Ectodermal cell (in vitro differentiated cells): ENCODE measurements at regions not wholly inside any gene's neighbourhood (a gene's known extent, or its start where the extent isn't known, plus 50 kb on each side); places are given as distances from the start of the nearest gene placed in this dataset.

Source experiments
- H3K27ac ChIP-seq: 2 replicates; pipeline ENCODE4 v1.7.0; 2013; ENCODE audit warnings: mild to moderate bottlenecking, low read depth, low read length; ENCODE audit not compliant: insufficient read depth, poor library complexity, severe bottlenecking
- H3K27me3 ChIP-seq: 2 replicates; pipeline ENCODE4 v1.7.0; 2013; ENCODE audit warnings: mild to moderate bottlenecking, low read length; ENCODE audit not compliant: insufficient read depth, control insufficient read depth, poor library complexity, severe bottlenecking
- H3K36me3 ChIP-seq: one replicate; pipeline ENCODE4 v1.7.0; 2013; ENCODE audit warnings: low read length; ENCODE audit not compliant: control insufficient read depth, insufficient read depth
- H3K4me1 ChIP-seq: one replicate; pipeline ENCODE4 v1.7.0; 2013; ENCODE audit warnings: low read length; ENCODE audit not compliant: control insufficient read depth, insufficient read depth
- H3K4me3 ChIP-seq: 2 replicates; pipeline ENCODE4 v1.7.0; 2013; ENCODE audit warnings: low read depth, low read length, control low read depth; ENCODE audit not compliant: insufficient read depth
- H3K9me3 ChIP-seq: 2 replicates; pipeline ENCODE4 v1.7.0; 2013; ENCODE audit warnings: mild to moderate bottlenecking, low read length, moderate library complexity; ENCODE audit not compliant: control insufficient read depth
- WGBS, 2 experiments: methylation state at CpG; one replicate each; pipeline ENCODE4 v1.1.7; 2013; ENCODE audit warnings: missing lambda C conversion rate in 2 of 2; 5-methylcytosine and 5-hydroxymethylcytosine counted together

- H3K27ac ChIP-seq: no peak overlapping the region
These were observed 78.4 kb downstream of the HDGFL1 start for GRCh38 chr6:22647719-22648118.

GRCh38 chr6:22651731-22652130 is 82.4 kb downstream of the HDGFL1 start:
- no peak overlapping the region for H3K4me3 ChIP-seq
- H3K4me1 ChIP-seq: no peaks in the 10 kb centered on the region
- no peaks in the 10 kb centered on the region for H3K36me3 ChIP-seq
- no peak overlapping the region for H3K27ac ChIP-seq
- H3K27me3 ChIP-seq: no peaks in the 10 kb centered on the region
- no peaks in the 10 kb centered on the region for H3K9me3 ChIP-seq
- whole genome bisulfite sequencing, 2 experiments: 59 to 87% methylated on average over 2 of the region's 3 CpGs

More at GRCh38 chr6:22647719-22648118, 78.4 kb downstream of the HDGFL1 start:
- H3K27me3 ChIP-seq: no peaks in the 10 kb centered on the region
- H3K4me3 ChIP-seq: no peak overlapping the region
- no peaks in the 10 kb centered on the region for H3K4me1 ChIP-seq
- no peaks in the 10 kb centered on the region for H3K9me3 ChIP-seq
- no peaks in the 10 kb centered on the region for H3K36me3 ChIP-seq
- whole genome bisulfite sequencing, 2 experiments: 95 to 96% methylated on average over 3 of the region's 3 CpGs

GRCh38 chr6:22653980-22654610 is 84.7 kb downstream of the HDGFL1 start:
- no peaks in the 10 kb centered on the region for H3K9me3 ChIP-seq
- no peaks in the 10 kb centered on the region for H3K27me3 ChIP-seq
- no peaks in the 10 kb centered on the region for H3K4me1 ChIP-seq
- no peak overlapping the region for H3K4me3 ChIP-seq
- WGBS, 2 experiments: 92 to 97% methylated on average over 7 of the region's 7 CpGs
- no peaks in the 10 kb centered on the region for H3K36me3 ChIP-seq
- H3K27ac ChIP-seq: no peak overlapping the region

- no peaks in the 10 kb centered on the region for H3K4me1 ChIP-seq
- 75 to 91% methylated on average over 1 to 2 of the region's 3 CpGs for WGBS, 2 experiments
- no peaks in the 10 kb centered on the region for H3K27me3 ChIP-seq
- no peak overlapping the region for H3K4me3 ChIP-seq
- no peak overlapping the region for H3K27ac ChIP-seq
- no peaks in the 10 kb centered on the region for H3K36me3 ChIP-seq
- H3K9me3 ChIP-seq: no peaks in the 10 kb centered on the region
These were observed 87.5 kb downstream of the HDGFL1 start for GRCh38 chr6:22656706-22657351.

- 92 to 93% methylated on average over 1 of the region's 1 CpG for WGBS, 2 experiments
- peak overlapping the region; percentile 1 for H3K27ac ChIP-seq
- no peaks in the 10 kb centered on the region for H3K9me3 ChIP-seq
- H3K4me1 ChIP-seq: no peaks in the 10 kb centered on the region
- H3K36me3 ChIP-seq: no peaks in the 10 kb centered on the region
- H3K27me3 ChIP-seq: no peaks in the 10 kb centered on the region
- H3K4me3 ChIP-seq: no peak overlapping the region
These were observed 88.1 kb downstream of the HDGFL1 start for GRCh38 chr6:22657352-22657980.

- no peaks in the 10 kb centered on the region for H3K36me3 ChIP-seq
- no peaks in the 10 kb centered on the region for H3K9me3 ChIP-seq
- no peak overlapping the region for H3K4me3 ChIP-seq
- no peaks in the 10 kb centered on the region for H3K27me3 ChIP-seq
- peak overlapping the region; percentile 1 for H3K27ac ChIP-seq
- H3K4me1 ChIP-seq: no peaks in the 10 kb centered on the region
- WGBS, 2 experiments: 97 to 100% methylated on average over 1 to 2 of the region's 2 CpGs
These were observed 88.8 kb downstream of the HDGFL1 start for GRCh38 chr6:22658183-22658582.

GRCh38 chr6:22658934-22659333 is 89.6 kb downstream of the HDGFL1 start:
- H3K4me3 ChIP-seq: no peak overlapping the region
- 81 to 88% methylated on average over 1 of the region's 1 CpG for WGBS, 2 experiments
- H3K27me3 ChIP-seq: no peaks in the 10 kb centered on the region
- no peaks in the 10 kb centered on the region for H3K36me3 ChIP-seq
- no peaks in the 10 kb centered on the region for H3K9me3 ChIP-seq
- H3K27ac ChIP-seq: no peak overlapping the region
- H3K4me1 ChIP-seq: no peaks in the 10 kb centered on the region

GRCh38 chr6:22664968-22665367 is 95.6 kb downstream of the HDGFL1 start:
- WGBS, 2 experiments: 94 to 96% methylated on average over 2 of the region's 2 CpGs
- Histone ChIP-seq H3K9me3 (no peaks in the 10 kb centered on the region), H3K4me3 (no peak overlapping the region), H3K27me3 (no peaks in the 10 kb centered on the region), H3K36me3 (no peaks in the 10 kb centered on the region), H3K27ac (no peak overlapping the region), H3K4me1 (no peaks in the 10 kb centered on the region)

- H3K4me3 ChIP-seq: no peak overlapping the region
- H3K27me3 ChIP-seq: no peaks in the 10 kb centered on the region
- 92% methylated on average over 1 of the region's 1 CpG; no CpG with 5 or more reads in 1 of the 2 experiments for WGBS, 2 experiments
- H3K4me1 ChIP-seq: no peaks in the 10 kb centered on the region
- no peak overlapping the region for H3K27ac ChIP-seq
- H3K36me3 ChIP-seq: no peaks in the 10 kb centered on the region
- no peaks in the 10 kb centered on the region for H3K9me3 ChIP-seq
These were observed 96.7 kb downstream of the HDGFL1 start for GRCh38 chr6:22666021-22666420.

- 100% methylated on average over 1 of the region's 2 CpGs for WGBS, 2 experiments
- H3K9me3 ChIP-seq: no peaks in the 10 kb centered on the region
- H3K27me3 ChIP-seq: no peaks in the 10 kb centered on the region
- no peaks in the 10 kb centered on the region for H3K36me3 ChIP-seq
- H3K4me3 ChIP-seq: no peak overlapping the region
- H3K27ac ChIP-seq: no peak overlapping the region
- H3K4me1 ChIP-seq: no peaks in the 10 kb centered on the region
These were observed 97.2 kb downstream of the HDGFL1 start for GRCh38 chr6:22666586-22666985.
